ENCODE measurements at regions not wholly inside any gene's neighbourhood (a gene's known extent, or its start where the extent isn't known, plus 50 kb on each side); places are given as distances from the start of the nearest gene placed in this dataset.

- TF ChIP-seq CTCF (IDR thresholded peaks at IDR 0.05) (no peak), POLR2A (IDR thresholded peaks at IDR 0.05) (no peak), POLR2AphosphoS5 (IDR thresholded peaks at IDR 0.05) (no peak)
Measured at GRCh38 chr12:28855761-28856310, 293.2 kb upstream of the FAR2 start.
